Left ventricle myocardium superior (tissue), 1 donor: ENCODE measurements at regions not wholly inside any gene's neighbourhood (a gene's known extent, or its start where the extent isn't known, plus 50 kb on each side); places are given as distances from the start of the nearest gene placed in this dataset.
"Not testable (repeated sequence)": the region's sequence is repeated elsewhere in the genome, so short reads cannot be mapped to it uniquely, and the experiment has no call there.

Experiments used
- ATAC-seq: fragments of 200-7000 bp; cut with Tn5 transposase; one replicate; pipeline ENCODE4 v1.9.1; 2020; ENCODE audit warnings: mild to moderate bottlenecking, moderate library complexity
- DNase-seq: peaks from one replicate; pipeline ENCODE4 v3.0.0-alpha.2; 2020
- intact Hi-C: fragments of 100-400 bp; cut with micrococcal nuclease; formaldehyde crosslinking; loops from one replicate; pipeline ENCODE4 v1.11.0; 2022
- donor health status: DM: no; HTN: yes; CAD: no; lungs with severe emphysema.

DNA sequence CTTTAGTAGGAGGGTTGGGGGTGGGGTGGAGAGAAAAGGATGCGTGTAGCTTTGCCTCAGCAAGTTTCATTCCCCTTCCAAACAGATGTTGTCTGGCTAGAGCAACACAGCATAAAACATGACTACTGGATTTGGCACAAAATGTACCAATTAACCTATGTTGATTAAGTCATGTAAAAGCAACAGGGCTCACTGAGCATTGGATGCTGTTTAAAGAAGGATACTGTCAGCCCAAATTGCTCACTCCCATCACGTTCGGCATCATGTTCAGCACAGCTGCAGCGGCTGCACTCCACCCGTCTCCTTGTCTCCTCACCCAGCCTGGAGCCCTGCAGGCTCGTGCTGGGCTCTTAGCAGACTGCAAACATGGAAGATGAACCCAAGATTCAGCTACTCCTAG is 77.5 kb downstream of the DLEU7 start:
- DNase-seq (no peak), ATAC-seq (no peak)
- intact Hi-C loops, result no loop called here

GRCh38 chr13:50766695-50767094 is 76.8 kb downstream of the DLEU7 start:
- no peak for ATAC-seq
- intact Hi-C loops, result no loop called here

DNA sequence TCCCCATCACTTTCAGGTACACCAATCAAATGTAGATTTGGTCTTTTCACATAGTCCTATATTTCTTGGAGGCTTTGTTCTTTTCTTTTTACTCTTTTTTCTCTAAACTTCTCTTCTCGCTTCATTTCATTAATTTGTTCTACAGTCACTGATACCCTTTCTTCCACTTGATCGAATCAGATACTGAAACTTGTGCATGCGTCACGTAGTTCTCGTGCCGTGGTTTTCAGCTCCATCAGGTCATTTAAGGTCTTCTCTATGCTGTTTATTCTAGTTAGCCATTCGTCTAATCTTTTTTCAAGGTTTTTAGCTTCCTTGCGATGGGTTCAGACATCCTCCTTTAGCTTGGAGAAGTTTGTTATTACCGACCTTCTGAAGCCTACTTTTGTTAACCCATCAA is 70.6 kb downstream of the DLEU7 start:
- ATAC-seq, DNase-seq, intact Hi-C loops: not testable (repeated sequence)

More at GRCh38 chr13:50766695-50767094, 76.8 kb downstream of the DLEU7 start:
- no peak for DNase-seq
